PC-3 (cell line): ENCODE measurements at regions not wholly inside any gene's neighbourhood (a gene's known extent, or its start where the extent isn't known, plus 50 kb on each side); places are given as distances from the start of the nearest gene placed in this dataset.

Experiments used
- ATAC-seq: fragments of 200-7000 bp; cut with Tn5 transposase; 2 replicates; pipeline ENCODE4 v1.9.1; 2020; ENCODE audit warnings: mild to moderate bottlenecking, moderate library complexity
- BruUV-seq: library from RNA; stranded (reverse); fragments of 400-500 nt; replicated peaks from 2 replicates; lab custom pipeline; 2021; lab: Mats Ljungman, UMichigan
- CTCF ChIA-PET: fragments of 300-600 bp; sonication (Branson Sonifier 250); formaldehyde crosslinking; loops from one replicate; lab custom pipeline; 2022; ENCODE audit warnings: antibody characterized with exemption; lab: Charles Lee
- POLR2A ChIA-PET: fragments of 300-600 bp; sonication (Branson Sonifier 250); formaldehyde crosslinking; loops from one replicate; lab custom pipeline; 2022; ENCODE audit warnings: antibody characterized with exemption; ENCODE audit not compliant: unreplicated experiment; lab: Charles Lee
- DNase-seq: peaks from one replicate; pipeline ENCODE4 v3.0.0-alpha.2; 2015
- H2AFZ ChIP-seq: fragments of 300-600 bp; sonication (generic); 2 replicates; pipeline ENCODE4 v1.6.0; 2016; ENCODE audit warnings: antibody characterized with exemption, low read length
- H3F3A ChIP-seq: fragments of 300-600 bp; sonication (generic); one replicate; pipeline ENCODE4 v1.6.0; 2017; ENCODE audit warnings: antibody characterized with exemption, low read length, control low read depth, mild to moderate bottlenecking; ENCODE audit not compliant: unreplicated experiment
- H3K27ac ChIP-seq: fragments of 300-600 bp; sonication (generic); 2 replicates; pipeline ENCODE4 v1.5.1; 2016; ENCODE audit warnings: mild to moderate bottlenecking, low read length
- H3K27me3 ChIP-seq: fragments of 300-600 bp; sonication (generic); 2 replicates; pipeline ENCODE4 v1.6.1; 2016; ENCODE audit warnings: low read length, mixed read lengths
- H3K36me3 ChIP-seq: fragments of 300-600 bp; sonication (generic); 2 replicates; pipeline ENCODE4 v1.6.1; 2016; ENCODE audit warnings: low read depth, mixed run types, low read length, mixed read lengths
- H3K4me1 ChIP-seq: fragments of 300-600 bp; sonication (generic); 2 replicates; pipeline ENCODE4 v1.5.1; 2016; ENCODE audit warnings: low read length; ENCODE audit not compliant: insufficient read depth
- H3K4me2 ChIP-seq: fragments of 300-600 bp; sonication (generic); 2 replicates; pipeline ENCODE4 v1.6.0; 2016; ENCODE audit warnings: low read length
- H3K4me3 ChIP-seq: fragments of 300-600 bp; sonication (generic); 2 replicates; pipeline ENCODE4 v1.5.1; 2016; ENCODE audit warnings: mild to moderate bottlenecking, low read length, mixed read lengths
- H3K79me2 ChIP-seq: fragments of 300-600 bp; sonication (generic); 2 replicates; pipeline ENCODE4 v1.6.1; 2017; ENCODE audit warnings: low read length, mixed read lengths
- H3K9ac ChIP-seq: fragments of 300-600 bp; sonication (generic); 2 replicates; pipeline ENCODE4 v1.6.0; 2016; ENCODE audit warnings: mild to moderate bottlenecking, low read length
- H3K9me2 ChIP-seq: fragments of 300-600 bp; sonication (generic); replicated peaks from 2 replicates; pipeline ENCODE4 v1.6.1; 2016; ENCODE audit warnings: mixed run types, low read length, mixed read lengths
- H3K9me3 ChIP-seq: fragments of 300-600 bp; sonication (generic); 2 replicates; pipeline ENCODE4 v1.6.1; 2016; ENCODE audit warnings: low read length, mixed read lengths
- H4K20me1 ChIP-seq: fragments of 300-600 bp; sonication (generic); 2 replicates; pipeline ENCODE4 v1.6.1; 2016; ENCODE audit warnings: low read length, mixed read lengths
- EZH2 ChIP-seq: fragments of 300-600 bp; sonication (generic); IDR thresholded peaks from one replicate; pipeline ENCODE4 v1.6.1; 2017; ENCODE audit warnings: antibody characterized with exemption, mild to moderate bottlenecking, low read length; ENCODE audit not compliant: unreplicated experiment
- EZH2phosphoT487 ChIP-seq: fragments of 300-600 bp; sonication (generic); IDR thresholded peaks from 2 replicates; pipeline ENCODE4 v1.6.1; 2018; ENCODE audit warnings: mild to moderate bottlenecking, antibody characterized with exemption, low read length, borderline replicate concordance
- intact Hi-C: fragments of 100-400 bp; cut with micrococcal nuclease; formaldehyde crosslinking; loops from 2 replicates; pipeline ENCODE4 v1.9.0; 2023
- TF ChIP-seq, protein P1 (sequence below): fragments of 300-600 bp; sonication (generic); conservative IDR thresholded peaks from 2 replicates; pipeline ENCODE4 v1.5.1; 2017; ENCODE audit warnings: antibody characterized with exemption, low read depth, mild to moderate bottlenecking, low read length

DNA sequence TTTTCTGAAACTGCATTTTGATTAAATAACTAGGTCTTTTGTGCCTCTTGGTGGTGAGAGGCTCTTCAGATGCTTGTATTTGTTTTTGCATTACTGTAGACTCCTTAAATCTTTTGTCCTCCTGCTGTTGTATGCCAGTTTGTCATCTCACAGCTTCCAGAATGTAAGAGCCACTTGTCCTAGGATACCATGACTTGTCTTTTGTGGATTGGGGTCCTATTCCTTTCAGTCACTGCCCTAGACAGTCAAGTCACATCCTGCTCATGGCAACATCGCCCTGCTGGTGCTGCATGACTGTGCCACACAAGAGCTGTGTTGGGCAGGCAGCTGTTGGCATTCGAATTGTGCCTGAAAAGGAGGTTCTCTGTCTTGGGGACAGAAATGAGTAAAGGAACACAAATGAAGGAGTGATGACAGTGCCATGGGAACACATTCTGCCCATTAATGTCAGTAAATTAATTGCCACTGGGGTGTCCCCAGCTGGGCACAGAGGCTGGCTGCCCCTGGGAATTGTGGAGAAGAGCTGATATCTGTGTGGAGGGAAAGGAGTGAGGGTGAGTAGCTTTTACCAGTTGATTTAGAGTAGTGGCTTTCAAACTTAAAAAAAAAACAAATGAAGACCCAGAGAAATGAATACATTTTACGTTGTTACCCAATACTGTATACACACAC is 140.3 kb downstream of the ARL6IP6 start:
- Histone ChIP-seq H3K36me3 (no peaks in the 10 kb centered on the region), H3K27ac (no peak overlapping the region), H3K9ac (no peak overlapping the region), H2AFZ (no peak overlapping the region), H4K20me1 (no peaks in the 10 kb centered on the region), H3K79me2 (no peaks in the 10 kb centered on the region), H3F3A (no peaks in the 10 kb centered on the region), H3K27me3 (peaks cover 5% of the 10 kb centered on the region; the same call in 1 of the 2 replicates), H3K9me3 (no peaks in the 10 kb centered on the region), H3K4me3 (no peak overlapping the region), H3K9me2 (no peaks in the 10 kb centered on the region), H3K4me1 (no peaks in the 10 kb centered on the region), H3K4me2 (no peak overlapping the region)
- intact Hi-C loops = no loop called here
- no TSS peak for BruUV-seq
- TF ChIP-seq EZH2 = no peak
- no peak for TF ChIP-seq EZH2phosphoT487
- TF ChIP-seq, protein P1, sequence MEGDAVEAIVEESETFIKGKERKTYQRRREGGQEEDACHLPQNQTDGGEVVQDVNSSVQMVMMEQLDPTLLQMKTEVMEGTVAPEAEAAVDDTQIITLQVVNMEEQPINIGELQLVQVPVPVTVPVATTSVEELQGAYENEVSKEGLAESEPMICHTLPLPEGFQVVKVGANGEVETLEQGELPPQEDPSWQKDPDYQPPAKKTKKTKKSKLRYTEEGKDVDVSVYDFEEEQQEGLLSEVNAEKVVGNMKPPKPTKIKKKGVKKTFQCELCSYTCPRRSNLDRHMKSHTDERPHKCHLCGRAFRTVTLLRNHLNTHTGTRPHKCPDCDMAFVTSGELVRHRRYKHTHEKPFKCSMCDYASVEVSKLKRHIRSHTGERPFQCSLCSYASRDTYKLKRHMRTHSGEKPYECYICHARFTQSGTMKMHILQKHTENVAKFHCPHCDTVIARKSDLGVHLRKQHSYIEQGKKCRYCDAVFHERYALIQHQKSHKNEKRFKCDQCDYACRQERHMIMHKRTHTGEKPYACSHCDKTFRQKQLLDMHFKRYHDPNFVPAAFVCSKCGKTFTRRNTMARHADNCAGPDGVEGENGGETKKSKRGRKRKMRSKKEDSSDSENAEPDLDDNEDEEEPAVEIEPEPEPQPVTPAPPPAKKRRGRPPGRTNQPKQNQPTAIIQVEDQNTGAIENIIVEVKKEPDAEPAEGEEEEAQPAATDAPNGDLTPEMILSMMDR = no peak
- ChIA-PET CTCF (no interaction called here), POLR2A (no interaction called here)
- no peak for DNase-seq
- ATAC-seq = no peak

DNA sequence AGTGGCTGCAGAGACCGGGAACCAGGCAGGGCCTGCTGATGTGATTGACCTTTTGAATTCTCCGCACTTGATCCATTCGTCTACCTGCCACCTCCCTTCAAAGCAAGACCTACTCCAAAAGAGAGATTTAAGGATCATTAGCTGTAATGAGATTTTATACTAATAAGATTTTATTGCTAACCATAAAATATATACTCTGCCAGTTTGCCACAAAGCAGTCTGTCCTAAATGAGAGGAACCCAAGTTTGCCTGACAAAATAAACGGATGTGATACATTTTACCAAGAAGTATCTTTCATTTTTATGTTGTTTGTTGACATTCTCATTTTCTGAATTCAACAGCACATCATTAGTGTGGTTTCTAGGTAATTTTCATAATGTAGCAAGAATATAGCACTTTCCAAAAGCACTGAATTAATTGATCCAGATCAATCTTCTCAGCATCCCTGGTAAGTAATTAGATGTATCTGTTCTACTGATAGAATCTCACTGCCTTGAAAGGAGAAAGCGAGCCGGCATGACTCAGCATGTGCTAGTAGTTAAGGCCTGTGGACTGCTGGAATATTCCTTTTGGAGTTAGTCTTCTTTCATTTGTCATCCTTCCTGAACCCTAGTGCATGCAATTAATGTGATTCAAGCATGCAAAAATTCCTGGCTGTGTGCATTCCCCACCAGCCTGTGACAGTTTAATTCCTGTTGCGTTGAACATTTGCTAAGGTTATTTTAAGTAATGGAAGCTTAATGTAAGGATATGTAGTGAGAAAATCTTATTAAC is 128.5 kb downstream of the ARL6IP6 start:
- no peaks in the 10 kb centered on the region for H3K27me3 ChIP-seq
- H3K4me3 ChIP-seq = no peak overlapping the region
- no peaks in the 10 kb centered on the region for H3K36me3 ChIP-seq
- no TSS peak for BruUV-seq
- H4K20me1 ChIP-seq = no peaks in the 10 kb centered on the region
- no peak overlapping the region for H3K27ac ChIP-seq
- no peaks in the 10 kb centered on the region for H3K9me2 ChIP-seq
- H3F3A ChIP-seq = no peaks in the 10 kb centered on the region
- H3K9ac ChIP-seq = no peak overlapping the region
- ATAC-seq (no peak), DNase-seq (no peak)
- no peaks in the 10 kb centered on the region for H3K79me2 ChIP-seq
- intact Hi-C loops = no loop called here
- no peak for TF ChIP-seq EZH2
- TF ChIP-seq, protein P1 = no peak
- no peak for TF ChIP-seq EZH2phosphoT487
- CTCF ChIA-PET = no interaction called here
- POLR2A ChIA-PET = no interaction called here
- H3K9me3 ChIP-seq = no peaks in the 10 kb centered on the region
- H2AFZ ChIP-seq = no peak overlapping the region
- no peaks in the 10 kb centered on the region for H3K4me1 ChIP-seq
- no peak overlapping the region for H3K4me2 ChIP-seq

DNA sequence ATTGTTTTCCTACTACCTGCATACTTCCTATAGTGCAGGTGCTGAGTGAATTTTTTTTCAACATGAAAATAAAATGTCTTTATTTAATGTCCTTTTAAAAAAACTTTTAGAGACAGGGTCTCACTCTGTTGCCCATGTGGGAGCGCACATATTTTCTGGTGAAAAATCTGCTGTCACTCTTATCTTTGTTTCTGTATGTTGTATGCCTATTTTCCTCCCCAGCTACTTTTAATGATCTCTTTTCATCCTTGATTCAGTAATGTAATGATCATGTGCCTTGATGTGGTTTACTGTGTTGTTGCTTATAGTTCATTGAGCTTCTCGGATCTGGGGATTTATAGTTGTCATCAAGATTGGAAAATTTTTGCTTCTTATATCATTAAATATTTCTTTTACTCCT is 117.3 kb downstream of the ARL6IP6 start:
- no peaks in the 10 kb centered on the region for H3K9me2 ChIP-seq
- no peak overlapping the region for H2AFZ ChIP-seq
- H3F3A ChIP-seq = no peaks in the 10 kb centered on the region
- ChIA-PET POLR2A (no interaction called here), CTCF (no interaction called here)
- peaks cover 17% of the 10 kb centered on the region for H3K27me3 ChIP-seq
- H3K79me2 ChIP-seq = no peaks in the 10 kb centered on the region
- no peaks in the 10 kb centered on the region for H4K20me1 ChIP-seq
- TF ChIP-seq EZH2 = no peak
- TF ChIP-seq, protein P1 = no peak
- TF ChIP-seq EZH2phosphoT487 = no peak
- BruUV-seq = no TSS peak
- H3K36me3 ChIP-seq = no peaks in the 10 kb centered on the region
- H3K4me2 ChIP-seq = no peak overlapping the region
- intact Hi-C loops = no loop called here
- no peak overlapping the region for H3K9ac ChIP-seq
- H3K9me3 ChIP-seq = no peaks in the 10 kb centered on the region
- ATAC-seq = no peak
- H3K27ac ChIP-seq = no peak overlapping the region
- no peak for DNase-seq
- no peak overlapping the region for H3K4me3 ChIP-seq
- H3K4me1 ChIP-seq = no peaks in the 10 kb centered on the region
